ENCODE measurements at regions not wholly inside any gene's neighbourhood (a gene's known extent, or its start where the extent isn't known, plus 50 kb on each side); places are given as distances from the start of the nearest gene placed in this dataset.

GRCh38 chr3:193851941-193852674 is 259.1 kb downstream of the OPA1 start:
- DNase-seq: no peak

- DNase-seq: no peak
These were observed 259.9 kb downstream of the OPA1 start for GRCh38 chr3:193852901-193853300.

GRCh38 chr3:193853511-193854219 is 260.7 kb downstream of the OPA1 start:
- DNase-seq: no peak

- no peak for DNase-seq
These were observed 265.0 kb downstream of the OPA1 start for GRCh38 chr3:193857996-193858395.

- no peak for DNase-seq
These were observed 266.2 kb downstream of the OPA1 start for GRCh38 chr3:193859195-193859594.

GRCh38 chr3:193861012-193861411 is 268.0 kb downstream of the OPA1 start:
- no peak for DNase-seq

- no peak for DNase-seq
These were observed 269.8 kb downstream of the OPA1 start for GRCh38 chr3:193862843-193863242.

GRCh38 chr3:193863657-193864357 is 270.8 kb downstream of the OPA1 start:
- no peak for DNase-seq

GRCh38 chr3:193865339-193865738 is 270.6 kb upstream of the HES1 start:
- DNase-seq: no peak

GRCh38 chr3:193865896-193866480 is 270.0 kb upstream of the HES1 start:
- DNase-seq: no peak

- DNase-seq: no peak
These were observed 267.4 kb upstream of the HES1 start for GRCh38 chr3:193868590-193868989.

GRCh38 chr3:193869221-193870201 is 266.4 kb upstream of the HES1 start:
- DNase-seq: no peak

GRCh38 chr3:193870376-193871219 is 265.4 kb upstream of the HES1 start:
- DNase-seq: no peak

- no peak for DNase-seq
These were observed 264.8 kb upstream of the HES1 start for GRCh38 chr3:193871220-193871485.

GRCh38 chr3:193872265-193872753 is 263.6 kb upstream of the HES1 start:
- DNase-seq: no peak

GRCh38 chr3:193873426-193874201 is 262.3 kb upstream of the HES1 start:
- no peak for DNase-seq

- no peak for DNase-seq
These were observed 261.4 kb upstream of the HES1 start for GRCh38 chr3:193874512-193874911.

- DNase-seq: no peak
These were observed 260.9 kb upstream of the HES1 start for GRCh38 chr3:193874997-193875593.

GRCh38 chr3:193875601-193876321 is 260.2 kb upstream of the HES1 start:
- no peak for DNase-seq

Data from NCI-H524 treated with DMSO at 0.1 percent for 48 hours (cell line).